H1 (cell line): ENCODE measurements at regions not wholly inside any gene's neighbourhood (a gene's known extent, or its start where the extent isn't known, plus 50 kb on each side); places are given as distances from the start of the nearest gene placed in this dataset.

Source experiments
- CTCF ChIA-PET: fragments of 300-600 bp; sonication (Branson Sonifier 250); formaldehyde crosslinking; loops from one replicate; lab custom pipeline; 2021; ENCODE audit not compliant: partially characterized antibody; lab: Charles Lee
- POLR2A ChIA-PET: fragments of 300-600 bp; sonication (Branson Sonifier 250); formaldehyde crosslinking; loops from one replicate; lab custom pipeline; 2021; ENCODE audit warnings: inconsistent platforms; ENCODE audit not compliant: partially characterized antibody; lab: Charles Lee
- DNase-seq, 2 experiments: peaks; one replicate each; pipeline versions ENCODE4 v3.0.0 to v3.0.0-alpha.2; 2010 to 2022; ENCODE audit warnings: low spot score in 2 of 2, low read depth in 1 of 2, mixed read lengths in 1 of 2
- FAIRE-seq: peaks from 2 replicates; lab custom pipeline; 2011; peaks lifted over from hg19 to GRCh38; lab: Jason Lieb, UNC
- H2AFZ ChIP-seq: 2 replicates; pipeline ENCODE4 v1.8.1; 2012; ENCODE audit warnings: low read length, inconsistent platforms
- H2AK5ac ChIP-seq: 2 replicates; pipeline ENCODE4 v1.6.1; 2013; ENCODE audit warnings: low read depth, low read length
- H2BK120ac ChIP-seq: replicated peaks from 2 replicates; pipeline ENCODE3; 2013; ENCODE audit warnings: low read depth, low read length, inconsistent platforms
- H2BK12ac ChIP-seq: 2 replicates; pipeline ENCODE4 v1.6.1; 2013; ENCODE audit warnings: low read depth, low read length
- H2BK15ac ChIP-seq: 2 replicates; pipeline ENCODE4 v1.6.1; 2013; ENCODE audit warnings: low read length
- H2BK20ac ChIP-seq: 2 replicates; pipeline ENCODE4 v1.6.1; 2013; ENCODE audit warnings: low read length
- H2BK5ac ChIP-seq: 2 replicates; pipeline ENCODE4 v1.6.1; 2013; ENCODE audit warnings: low read depth, low read length
- H3K14ac ChIP-seq: 2 replicates; pipeline ENCODE4 v1.6.1; 2013; ENCODE audit warnings: inconsistent platforms; ENCODE audit not compliant: insufficient read length
- H3K18ac ChIP-seq: 2 replicates; pipeline ENCODE4 v1.6.1; 2013; ENCODE audit warnings: low read length; ENCODE audit errors: extremely low read depth
- H3K23ac ChIP-seq: 2 replicates; pipeline ENCODE4 v1.6.1; 2013; ENCODE audit warnings: inconsistent platforms; ENCODE audit not compliant: insufficient read length
- H3K23me2 ChIP-seq: 2 replicates; pipeline ENCODE4 v1.6.1; 2013; ENCODE audit warnings: low read depth, low read length
- H3K27ac ChIP-seq: 2 replicates; pipeline ENCODE4 v1.6.1; 2011; ENCODE audit warnings: low read depth, low read length, inconsistent platforms
- H3K27me3 ChIP-seq, 4 experiments: replicated peaks in 1 of 4; 1 replicate in 1 of 4; 2 replicates in 3 of 4; pipeline versions ENCODE4 v1.6.1 to v1.8.1; 2011 to 2013; ENCODE audit warnings: low read length in 3 of 4, mild to moderate bottlenecking in 3 of 4, inconsistent platforms in 2 of 4, mixed read lengths in 2 of 4, moderate library complexity in 1 of 4; ENCODE audit not compliant: control insufficient read depth in 3 of 4, insufficient read depth in 3 of 4; ENCODE audit errors: extremely low read depth in 1 of 4
- H3K36me3 ChIP-seq, 4 experiments: 2 replicates each; pipeline versions ENCODE4 v1.6.1 to v1.8.1; 2011 to 2013; ENCODE audit warnings: mild to moderate bottlenecking in 4 of 4, low read length in 3 of 4, moderate library complexity in 2 of 4, control low read depth in 1 of 4, inconsistent platforms in 1 of 4; ENCODE audit not compliant: insufficient read depth in 4 of 4, control insufficient read depth in 2 of 4
- H3K4ac ChIP-seq: replicated peaks from 2 replicates; pipeline ENCODE3; 2013; ENCODE audit warnings: low read length, low read depth, mixed read lengths, inconsistent platforms; ENCODE audit not compliant: insufficient read length
- H3K4me1 ChIP-seq, 4 experiments: replicated peaks in 1 of 4; 1 replicate in 1 of 4; 2 replicates in 3 of 4; pipeline versions ENCODE4 v1.6.1 to v1.8.1; 2011 to 2013; ENCODE audit warnings: low read length in 3 of 4, inconsistent platforms in 2 of 4, mixed read lengths in 1 of 4; ENCODE audit not compliant: insufficient read depth in 4 of 4, control insufficient read depth in 3 of 4
- H3K4me2 ChIP-seq, 2 experiments: 2 replicates each; pipeline versions ENCODE4 v1.6.1 to v1.8.1; 2011 to 2013; ENCODE audit warnings: low read depth in 2 of 2, low read length in 2 of 2, control low read depth in 1 of 2, inconsistent platforms in 1 of 2, mild to moderate bottlenecking in 1 of 2; ENCODE audit not compliant: insufficient read depth in 1 of 2
- H3K4me3 ChIP-seq, 4 experiments: fragments of 200-600, 300-600 bp in 1 of 4; sonication (generic), shearing (Covaris generic), sonication (Bioruptor Twin) in 1 of 4; 2 replicates each; pipeline versions ENCODE4 v1.5.1 to v1.8.1; 2011 to 2016; ENCODE audit warnings: low read length in 4 of 4, low read depth in 3 of 4, control low read depth in 2 of 4, inconsistent platforms in 2 of 4, mild to moderate bottlenecking in 2 of 4, mixed read lengths in 1 of 4, moderate library complexity in 1 of 4; ENCODE audit not compliant: insufficient read depth in 2 of 4; ENCODE audit errors: extremely low read depth in 1 of 4
- H3K56ac ChIP-seq: replicated peaks from 2 replicates; pipeline ENCODE3; 2013; ENCODE audit warnings: low read depth, mild to moderate bottlenecking, mixed read lengths, low read length, inconsistent platforms; ENCODE audit not compliant: insufficient read length
- H3K79me1 ChIP-seq: 2 replicates; pipeline ENCODE4 v1.6.1; 2013; ENCODE audit warnings: low read depth, low read length, control low read depth
- H3K79me2 ChIP-seq, 2 experiments: 2 replicates each; pipeline versions ENCODE4 v1.6.1 to v1.8.1; 2012 to 2013; ENCODE audit warnings: low read length in 2 of 2, mild to moderate bottlenecking in 2 of 2, inconsistent platforms in 1 of 2; ENCODE audit not compliant: insufficient read depth in 2 of 2, control insufficient read depth in 1 of 2
- H3K9ac ChIP-seq, 4 experiments: replicated peaks in 1 of 4; 1 replicate in 1 of 4; 2 replicates in 3 of 4; pipeline versions ENCODE4 v1.6.1 to v1.8.1; 2011 to 2013; ENCODE audit warnings: low read depth in 3 of 4, low read length in 3 of 4, control low read depth in 2 of 4, mild to moderate bottlenecking in 2 of 4, moderate library complexity in 2 of 4, inconsistent platforms in 1 of 4; ENCODE audit errors: extremely low read depth in 1 of 4
- H3K9me3 ChIP-seq, 2 experiments: 2 replicates each; pipeline versions ENCODE4 v1.6.1 to v1.8.1; 2012 to 2013; ENCODE audit warnings: mild to moderate bottlenecking in 2 of 2, moderate library complexity in 2 of 2, control low read depth in 1 of 2, inconsistent platforms in 1 of 2, low read depth in 1 of 2, low read length in 1 of 2, mixed read lengths in 1 of 2; ENCODE audit not compliant: insufficient read depth in 2 of 2
- H4K20me1 ChIP-seq, 2 experiments: replicated peaks in 1 of 2; 2 replicates each; pipeline versions ENCODE3 to v1.8.1; 2011 to 2013; ENCODE audit warnings: inconsistent platforms in 2 of 2, low read length in 2 of 2, mild to moderate bottlenecking in 1 of 2; ENCODE audit not compliant: insufficient read depth in 2 of 2, control insufficient read depth in 1 of 2
- H4K5ac ChIP-seq: 2 replicates; pipeline ENCODE4 v1.6.1; 2013; ENCODE audit warnings: low read length, low read depth, mixed read lengths, inconsistent platforms; ENCODE audit not compliant: insufficient read length
- H4K8ac ChIP-seq: 2 replicates; pipeline ENCODE4 v1.8.0; 2013; ENCODE audit warnings: mild to moderate bottlenecking, moderate library complexity, low read length, inconsistent platforms; ENCODE audit not compliant: insufficient read depth; ENCODE audit errors: extremely low read depth
- H4K91ac ChIP-seq: replicated peaks from 2 replicates; pipeline ENCODE3; 2013; ENCODE audit warnings: low read length, mixed read lengths, inconsistent platforms; ENCODE audit not compliant: insufficient read length
- CTBP2 ChIP-seq: IDR thresholded peaks from 2 replicates; pipeline ENCODE4 v1.7.0; 2011; ENCODE audit warnings: borderline replicate concordance, mild to moderate bottlenecking, moderate library complexity, mixed read lengths, low read length; ENCODE audit not compliant: insufficient read depth, insufficient read length
- WGBS, 2 experiments: shearing (Covaris generic) in 1 of 2; methylation state at CpG; one replicate each; pipeline versions ENCODE4 v1.1.6 to v1.1.7; 2013 to 2015; ENCODE audit warnings: low lambda C conversion rate in 2 of 2, mixed read lengths in 2 of 2, inconsistent platforms in 1 of 2, low coverage in 1 of 2, missing lambda C conversion rate in 1 of 2; ENCODE audit not compliant: insufficient replicate concordance in 2 of 2, insufficient coverage in 1 of 2, insufficient read length in 1 of 2; ENCODE audit errors: extremely low coverage in 1 of 2, missing lambda C conversion rate in 1 of 2; 5-methylcytosine and 5-hydroxymethylcytosine counted together

- Histone ChIP-seq H3K27me3 (no peaks in the 10 kb centered on the region), H2BK5ac (no peak overlapping the region), H4K5ac (no peak overlapping the region), H3K23ac (no peak overlapping the region), H3K27ac (no peak overlapping the region), H4K20me1 (no peaks in the 10 kb centered on the region), H3K79me2 (no peaks in the 10 kb centered on the region), H2BK120ac (no peak overlapping the region), H4K91ac (no peak overlapping the region), H2BK20ac (no peak overlapping the region), H2BK12ac (no peak overlapping the region), H3K4ac (no peak overlapping the region), H3K4me3 (no peak overlapping the region), H3K9ac (no peak overlapping the region), H3K14ac (no peak overlapping the region), H3K79me1 (no peaks in the 10 kb centered on the region), H3K18ac (no peak overlapping the region), H3K23me2 (no peaks in the 10 kb centered on the region), H3K9me3 (peaks cover 0 to 5% of the 10 kb centered on the region in 2 experiments; a peak in 2 of 4 replicates), H4K8ac (no peak overlapping the region), H2AK5ac (no peak overlapping the region), H3K4me2 (no peak overlapping the region), H2BK15ac (no peak overlapping the region), H3K36me3 (no peaks in the 10 kb centered on the region), H3K56ac (no peak overlapping the region), H3K4me1 (peaks cover 0 to 4% (median 0%) of the 10 kb centered on the region in 4 experiments; a peak in 2 of 7 replicates), H2AFZ (no peak overlapping the region)
- POLR2A ChIA-PET: no interaction called here
- no peak for DNase-seq
- WGBS, 2 experiments: 92% methylated on average over 3 of the region's 3 CpGs; no CpG with 5 or more reads in 1 of the 2 experiments
- CTCF ChIA-PET: interaction anchor here (0.7 to 2.0 kb wide), 9 partner anchors 9 to 221 kb away, joined by 3 to 6 read pairs (median 3); no protein-coding TSS in a partner anchor
- no peak for TF ChIP-seq CTBP2
- FAIRE-seq: no peak
Observed at GRCh38 chr1:181148636-181149035, 60.1 kb downstream of the IER5 start.
